Upper lobe of right lung (tissue), 1 donor: ENCODE measurements at regions not wholly inside any gene's neighbourhood (a gene's known extent, or its start where the extent isn't known, plus 50 kb on each side); places are given as distances from the start of the nearest gene placed in this dataset.

Experiments
- ATAC-seq: fragments of 200-7000 bp; cut with Tn5 transposase; one replicate; pipeline ENCODE4 v1.9.1; 2020; ENCODE audit warnings: mild to moderate bottlenecking, moderate library complexity
- DNase-seq: peaks from one replicate; pipeline ENCODE4 v3.0.0-alpha.2; 2020
- H3K27ac ChIP-seq: fragments of 200-600 bp; one replicate; pipeline ENCODE4 v1.8.0; 2022
- H3K27me3 ChIP-seq: fragments of 200-600 bp; one replicate; pipeline ENCODE4 v1.8.0; 2022; ENCODE audit warnings: mild to moderate bottlenecking
- H3K36me3 ChIP-seq: fragments of 200-600 bp; one replicate; pipeline ENCODE4 v1.8.0; 2022
- H3K4me1 ChIP-seq: fragments of 200-600 bp; one replicate; pipeline ENCODE4 v1.8.0; 2022
- H3K4me3 ChIP-seq: fragments of 200-600 bp; one replicate; pipeline ENCODE4 v1.8.0; 2022; ENCODE audit warnings: mild to moderate bottlenecking
- H3K9me3 ChIP-seq: fragments of 200-600 bp; one replicate; pipeline ENCODE4 v1.8.0; 2022
- CTCF ChIP-seq: fragments of 200-600 bp; IDR thresholded peaks from one replicate; pipeline ENCODE4 v1.8.0; 2022; ENCODE audit warnings: antibody characterized with exemption
- intact Hi-C: fragments of 100-400 bp; cut with DNase I; formaldehyde crosslinking; loops from one replicate; pipeline ENCODE4 v1.11.0; 2022
- donor health status: DM: no; HTN: yes; CAD: no; lungs with severe emphysema.

- ATAC-seq (no peak), DNase-seq (no peak)
- TF ChIP-seq CTCF = no peak
- Histone ChIP-seq H3K36me3 (no peaks in the 10 kb centered on the region), H3K4me3 (peak overlapping the region; percentile 27), H3K4me1 (peaks cover 27% of the 10 kb centered on the region), H3K27ac (peak overlapping the region; percentile 52), H3K27me3 (no peaks in the 10 kb centered on the region), H3K9me3 (no peaks in the 10 kb centered on the region)
- intact Hi-C loops = no loop called here
Measured at GRCh38 chr18:61605376-61606067, 272.3 kb downstream of the CDH20 start.
